OCI-LY7 (cell line): ENCODE measurements at regions not wholly inside any gene's neighbourhood (a gene's known extent, or its start where the extent isn't known, plus 50 kb on each side); places are given as distances from the start of the nearest gene placed in this dataset.

Source experiments
- BruUV-seq: library from RNA; stranded (reverse); fragments of 400-500 nt; replicated peaks from 2 replicates; lab custom pipeline; 2021; lab: Mats Ljungman, UMichigan
- CTCF ChIA-PET: fragments of 300-600 bp; sonication (Branson Sonifier 250); formaldehyde crosslinking; loops from one replicate; lab custom pipeline; 2022; ENCODE audit warnings: antibody characterized with exemption; ENCODE audit not compliant: unreplicated experiment; lab: Charles Lee
- POLR2A ChIA-PET: fragments of 300-600 bp; sonication (Branson Sonifier 250); formaldehyde crosslinking; loops from one replicate; lab custom pipeline; 2022; ENCODE audit warnings: antibody characterized with exemption; lab: Charles Lee
- DNase-seq: peaks from one replicate; pipeline ENCODE4 v3.0.0-alpha.2; 2015; ENCODE audit warnings: low spot score
- H2AFZ ChIP-seq: fragments of 200-600 bp; sonication (generic), shearing (Covaris generic); 2 replicates; pipeline ENCODE4 v1.6.1; 2014; ENCODE audit warnings: mild to moderate bottlenecking, antibody characterized with exemption, low read length, moderate library complexity
- H3K27ac ChIP-seq: fragments of 200-600 bp; sonication (generic); 2 replicates; pipeline ENCODE4 v1.5.1; 2014; ENCODE audit warnings: mixed run types, low read depth, mild to moderate bottlenecking, moderate library complexity, low read length, inconsistent platforms; ENCODE audit not compliant: poor library complexity, severe bottlenecking
- H3K36me3 ChIP-seq: fragments of 200-600 bp; sonication (generic); 2 replicates; pipeline ENCODE4 v1.6.1; 2014; ENCODE audit warnings: mild to moderate bottlenecking, antibody characterized with exemption, low read length, moderate library complexity, mixed read lengths; ENCODE audit not compliant: insufficient read depth
- H3K4me1 ChIP-seq: fragments of 200-600 bp; sonication (generic); 2 replicates; pipeline ENCODE4 v1.5.1; 2014; ENCODE audit warnings: mild to moderate bottlenecking, low read length; ENCODE audit not compliant: insufficient read depth, poor library complexity, severe bottlenecking
- H3K4me2 ChIP-seq: fragments of 200-600 bp; sonication (generic); 2 replicates; pipeline ENCODE4 v1.6.1; 2014; ENCODE audit warnings: mild to moderate bottlenecking, low read length
- H3K4me3 ChIP-seq: fragments of 200-600 bp; sonication (generic); 2 replicates; pipeline ENCODE4 v1.5.1; 2014; ENCODE audit warnings: mild to moderate bottlenecking, low read depth, low read length; ENCODE audit not compliant: poor library complexity, severe bottlenecking
- H3K79me2 ChIP-seq: fragments of 200-600 bp; sonication (generic); 2 replicates; pipeline ENCODE4 v1.6.1; 2016; ENCODE audit warnings: low read depth, mild to moderate bottlenecking, low read length, moderate library complexity, mixed read lengths; ENCODE audit not compliant: insufficient read depth
- H3K9me2 ChIP-seq: fragments of 200-600 bp; sonication (generic); 2 replicates; pipeline ENCODE4 v1.6.1; 2016; ENCODE audit warnings: mild to moderate bottlenecking, low read length, mixed read lengths; ENCODE audit not compliant: insufficient read depth
- H3K9me3 ChIP-seq: fragments of 200-600 bp; sonication (generic); 2 replicates; pipeline ENCODE4 v1.6.1; 2014; ENCODE audit warnings: mild to moderate bottlenecking, mixed run types, low read length, mixed read lengths
- H4K20me1 ChIP-seq: fragments of 200-600 bp; sonication (generic); 2 replicates; pipeline ENCODE4 v1.6.1; 2014; ENCODE audit warnings: mild to moderate bottlenecking, antibody characterized with exemption, low read length, moderate library complexity, mixed read lengths; ENCODE audit not compliant: insufficient read depth
- CTCF ChIP-seq: fragments of 200-600 bp; sonication (generic); conservative IDR thresholded peaks from 2 replicates; pipeline ENCODE4 v1.5.1; 2014; ENCODE audit warnings: mild to moderate bottlenecking, antibody characterized with exemption, low read length, moderate library complexity, mixed read lengths
- EZH2phosphoT487 ChIP-seq: fragments of 200-600 bp; sonication (generic); IDR thresholded peaks from 2 replicates; pipeline ENCODE4 v1.6.1; 2018; ENCODE audit warnings: low read depth, borderline replicate concordance, mild to moderate bottlenecking, mixed run types, antibody characterized with exemption, low read length, moderate library complexity, mixed read lengths
- intact Hi-C: fragments of 100-400 bp; cut with micrococcal nuclease; formaldehyde crosslinking; loops from one replicate; pipeline ENCODE4 v1.10.0; 2022; ENCODE audit not compliant: unreplicated experiment

- intact Hi-C loops: no loop called here
- no peak overlapping the region for H3K4me3 ChIP-seq
- H3K9me2 ChIP-seq: no peaks in the 10 kb centered on the region
- H3K9me3 ChIP-seq: no peaks in the 10 kb centered on the region
- no peak overlapping the region for H3K4me2 ChIP-seq
- TF ChIP-seq CTCF (no peak), EZH2phosphoT487 (no peak)
- CTCF ChIA-PET: no interaction called here
- POLR2A ChIA-PET: interaction anchor here (0.5 kb wide), 1 partner anchor 706 kb away, joined by 3 read pairs; no protein-coding TSS in a partner anchor
- H3K27ac ChIP-seq: no peak overlapping the region
- no TSS peak for BruUV-seq
- no peaks in the 10 kb centered on the region for H3K36me3 ChIP-seq
- H3K79me2 ChIP-seq: no peaks in the 10 kb centered on the region
- no peak overlapping the region for H2AFZ ChIP-seq
- H3K4me1 ChIP-seq: no peaks in the 10 kb centered on the region
- H4K20me1 ChIP-seq: no peaks in the 10 kb centered on the region
- no peak for DNase-seq
Measured at GRCh38 chr18:44541781-44542180, 138.9 kb upstream of the SETBP1 start.

GRCh38 chr18:44543387-44543786 is 137.3 kb upstream of the SETBP1 start:
- H3K27ac ChIP-seq: no peak overlapping the region
- no peaks in the 10 kb centered on the region for H4K20me1 ChIP-seq
- ChIA-PET POLR2A (no interaction called here), CTCF (no interaction called here)
- H3K4me2 ChIP-seq: no peak overlapping the region
- H3K4me3 ChIP-seq: no peak overlapping the region
- H3K4me1 ChIP-seq: no peaks in the 10 kb centered on the region
- no peaks in the 10 kb centered on the region for H3K36me3 ChIP-seq
- H2AFZ ChIP-seq: no peak overlapping the region
- DNase-seq: no peak
- H3K79me2 ChIP-seq: no peaks in the 10 kb centered on the region
- no TSS peak for BruUV-seq
- H3K9me3 ChIP-seq: no peaks in the 10 kb centered on the region
- no peaks in the 10 kb centered on the region for H3K9me2 ChIP-seq
- intact Hi-C loops: no loop called here
- TF ChIP-seq EZH2phosphoT487: no peak
- TF ChIP-seq CTCF: no peak

- H3K27ac ChIP-seq: no peak overlapping the region
- no TSS peak for BruUV-seq
- ChIA-PET CTCF (no interaction called here), POLR2A (interaction anchor here (0.6 kb wide), 1 partner anchor 452 kb away, joined by 4 read pairs; no protein-coding TSS in a partner anchor)
- no peaks in the 10 kb centered on the region for H3K4me1 ChIP-seq
- no peak overlapping the region for H3K4me3 ChIP-seq
- no peaks in the 10 kb centered on the region for H3K9me3 ChIP-seq
- intact Hi-C loops: no loop called here
- H3K79me2 ChIP-seq: no peaks in the 10 kb centered on the region
- H2AFZ ChIP-seq: no peak overlapping the region
- no peak for DNase-seq
- H3K36me3 ChIP-seq: no peaks in the 10 kb centered on the region
- no peak for TF ChIP-seq EZH2phosphoT487
- no peak for TF ChIP-seq CTCF
- no peaks in the 10 kb centered on the region for H3K9me2 ChIP-seq
- no peaks in the 10 kb centered on the region for H4K20me1 ChIP-seq
- H3K4me2 ChIP-seq: no peak overlapping the region
Measured at GRCh38 chr18:44545359-44545985, 135.2 kb upstream of the SETBP1 start.
